ENCODE measurements at regions not wholly inside any gene's neighbourhood (a gene's known extent, or its start where the extent isn't known, plus 50 kb on each side); places are given as distances from the start of the nearest gene placed in this dataset.

DNA sequence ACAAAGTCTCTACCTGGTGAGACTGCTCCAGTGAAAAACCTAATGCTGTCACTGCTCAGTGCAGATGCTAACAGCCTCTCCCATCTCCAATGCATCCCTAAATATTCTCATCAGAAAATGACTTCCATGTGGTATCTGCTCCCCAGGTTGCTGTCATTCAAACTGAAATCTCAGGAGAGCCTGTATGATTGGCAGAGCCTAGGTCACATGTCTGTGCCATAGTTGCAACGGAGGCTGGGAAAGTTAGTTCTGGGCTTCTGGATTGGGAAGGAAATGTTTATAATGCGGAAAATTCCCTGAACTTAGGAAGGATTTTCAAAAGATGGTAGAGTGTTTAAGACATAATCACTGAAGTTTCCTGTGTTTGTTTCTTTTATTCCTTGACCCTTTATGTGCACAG is 206.4 kb upstream of the ZKSCAN2 start:
- TF ChIP-seq, protein P1, sequence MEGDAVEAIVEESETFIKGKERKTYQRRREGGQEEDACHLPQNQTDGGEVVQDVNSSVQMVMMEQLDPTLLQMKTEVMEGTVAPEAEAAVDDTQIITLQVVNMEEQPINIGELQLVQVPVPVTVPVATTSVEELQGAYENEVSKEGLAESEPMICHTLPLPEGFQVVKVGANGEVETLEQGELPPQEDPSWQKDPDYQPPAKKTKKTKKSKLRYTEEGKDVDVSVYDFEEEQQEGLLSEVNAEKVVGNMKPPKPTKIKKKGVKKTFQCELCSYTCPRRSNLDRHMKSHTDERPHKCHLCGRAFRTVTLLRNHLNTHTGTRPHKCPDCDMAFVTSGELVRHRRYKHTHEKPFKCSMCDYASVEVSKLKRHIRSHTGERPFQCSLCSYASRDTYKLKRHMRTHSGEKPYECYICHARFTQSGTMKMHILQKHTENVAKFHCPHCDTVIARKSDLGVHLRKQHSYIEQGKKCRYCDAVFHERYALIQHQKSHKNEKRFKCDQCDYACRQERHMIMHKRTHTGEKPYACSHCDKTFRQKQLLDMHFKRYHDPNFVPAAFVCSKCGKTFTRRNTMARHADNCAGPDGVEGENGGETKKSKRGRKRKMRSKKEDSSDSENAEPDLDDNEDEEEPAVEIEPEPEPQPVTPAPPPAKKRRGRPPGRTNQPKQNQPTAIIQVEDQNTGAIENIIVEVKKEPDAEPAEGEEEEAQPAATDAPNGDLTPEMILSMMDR (conservative IDR thresholded peaks at IDR 0.05 in 1 of 2, IDR thresholded peaks at IDR 0.05 in 1 of 2; ENCODE audit: low read depth in 1 of 2, low read length in 2 of 2) = no peak
- TF ChIP-seq EZH2 (IDR thresholded peaks at IDR 0.05; ENCODE audit: low read length, missing control alignments) = no peak

Data from fibroblast of lung (primary cell).